ENCODE measurements at regions not wholly inside any gene's neighbourhood (a gene's known extent, or its start where the extent isn't known, plus 50 kb on each side); places are given as distances from the start of the nearest gene placed in this dataset.
A peak's percentile ranks its signal among the peaks of the same experiment; 100 is the strongest.
"Not testable (repeated sequence)": the region's sequence is repeated elsewhere in the genome, so short reads cannot be mapped to it uniquely, and the experiment has no call there.

- in situ Hi-C loops (cut with HindIII; ENCODE audit: low sequenced_read_pairs), result not testable (repeated sequence)
These were observed 70.2 kb downstream of the ZNF726 start for GRCh38 chr19:23984911-23985310.

DNA sequence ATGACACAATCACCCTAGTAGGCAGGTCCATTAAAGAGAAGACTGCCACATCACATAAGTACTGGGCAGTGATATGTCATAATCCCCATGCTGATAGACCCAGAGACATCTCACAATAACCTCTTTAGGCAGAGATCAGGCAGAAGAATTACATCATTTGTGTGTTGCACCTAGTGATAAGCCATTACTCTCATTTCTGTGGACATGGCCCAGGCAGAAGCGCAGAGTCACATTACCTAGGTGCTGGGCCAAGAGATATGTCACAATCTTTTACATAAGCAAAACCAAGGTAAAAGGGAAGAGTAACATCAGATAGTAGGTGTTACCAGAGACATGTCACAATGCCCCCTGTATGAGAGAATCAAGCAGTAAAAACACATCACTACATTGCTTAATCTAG, 71.9 kb downstream of the ZNF726 start:
- no peak overlapping the region for H3K4me3 ChIP-seq (ENCODE audit: low read depth, low read length)
- TF ChIP-seq, protein P1, sequence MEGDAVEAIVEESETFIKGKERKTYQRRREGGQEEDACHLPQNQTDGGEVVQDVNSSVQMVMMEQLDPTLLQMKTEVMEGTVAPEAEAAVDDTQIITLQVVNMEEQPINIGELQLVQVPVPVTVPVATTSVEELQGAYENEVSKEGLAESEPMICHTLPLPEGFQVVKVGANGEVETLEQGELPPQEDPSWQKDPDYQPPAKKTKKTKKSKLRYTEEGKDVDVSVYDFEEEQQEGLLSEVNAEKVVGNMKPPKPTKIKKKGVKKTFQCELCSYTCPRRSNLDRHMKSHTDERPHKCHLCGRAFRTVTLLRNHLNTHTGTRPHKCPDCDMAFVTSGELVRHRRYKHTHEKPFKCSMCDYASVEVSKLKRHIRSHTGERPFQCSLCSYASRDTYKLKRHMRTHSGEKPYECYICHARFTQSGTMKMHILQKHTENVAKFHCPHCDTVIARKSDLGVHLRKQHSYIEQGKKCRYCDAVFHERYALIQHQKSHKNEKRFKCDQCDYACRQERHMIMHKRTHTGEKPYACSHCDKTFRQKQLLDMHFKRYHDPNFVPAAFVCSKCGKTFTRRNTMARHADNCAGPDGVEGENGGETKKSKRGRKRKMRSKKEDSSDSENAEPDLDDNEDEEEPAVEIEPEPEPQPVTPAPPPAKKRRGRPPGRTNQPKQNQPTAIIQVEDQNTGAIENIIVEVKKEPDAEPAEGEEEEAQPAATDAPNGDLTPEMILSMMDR (IDR thresholded peaks at IDR 0.05; ENCODE audit: low read depth, low read length), result no peak
- no peak for DNase-seq (ENCODE audit: low read depth, low spot score)
- in situ Hi-C loops (cut with HindIII; ENCODE audit: low sequenced_read_pairs), result no loop called here

More at GRCh38 chr19:23984911-23985310, 70.2 kb downstream of the ZNF726 start:
- H3K4me3 ChIP-seq (ENCODE audit: low read depth, low read length); DNase-seq (ENCODE audit: low read depth, low spot score): not testable (repeated sequence)

DNA sequence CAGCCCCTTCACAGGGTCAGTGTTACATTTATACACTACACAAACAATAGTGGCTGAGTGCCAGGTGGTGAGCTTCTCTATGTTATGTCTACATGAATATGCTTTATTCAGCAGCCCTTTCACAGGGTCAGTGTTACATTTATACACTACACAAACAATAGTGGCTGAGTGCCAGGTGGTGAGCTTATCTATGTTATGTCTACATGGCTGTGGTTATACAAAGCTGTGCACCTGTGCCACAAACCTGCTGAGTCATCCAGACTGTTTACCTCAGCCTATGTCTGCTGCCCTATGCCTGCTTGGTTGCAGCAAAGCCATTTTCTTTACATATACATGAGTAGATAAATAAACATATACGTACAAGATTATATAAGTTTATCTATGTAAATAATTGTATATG, 76.5 kb downstream of the ZNF726 start:
- in situ Hi-C loops (cut with HindIII; ENCODE audit: low sequenced_read_pairs), result no loop called here
- DNase-seq (ENCODE audit: low read depth, low spot score), result no peak

GRCh38 chr19:23992348-23992747, 77.7 kb downstream of the ZNF726 start:
- in situ Hi-C loops (cut with HindIII; ENCODE audit: low sequenced_read_pairs), result no loop called here
- H3K4me3 ChIP-seq (ENCODE audit: low read depth, low read length), result no peak overlapping the region
- no peak for DNase-seq (ENCODE audit: low read depth, low spot score)
- TF ChIP-seq, protein P1 (IDR thresholded peaks at IDR 0.05; ENCODE audit: low read depth, low read length), result no peak

More for the DNA sequence above, 76.5 kb downstream of the ZNF726 start:
- TF ChIP-seq, protein P1 (IDR thresholded peaks at IDR 0.05; ENCODE audit: low read depth, low read length), result no peak
- no peak overlapping the region for H3K4me3 ChIP-seq (ENCODE audit: low read depth, low read length)

GRCh38 chr19:23993440-23993839, 78.8 kb downstream of the ZNF726 start:
- DNase-seq (ENCODE audit: low read depth, low spot score), result no peak
- no peak overlapping the region for H3K4me3 ChIP-seq (ENCODE audit: low read depth, low read length)
- in situ Hi-C loops (cut with HindIII; ENCODE audit: low sequenced_read_pairs), result no loop called here
- TF ChIP-seq, protein P1 (IDR thresholded peaks at IDR 0.05; ENCODE audit: low read depth, low read length), result no peak

DNA sequence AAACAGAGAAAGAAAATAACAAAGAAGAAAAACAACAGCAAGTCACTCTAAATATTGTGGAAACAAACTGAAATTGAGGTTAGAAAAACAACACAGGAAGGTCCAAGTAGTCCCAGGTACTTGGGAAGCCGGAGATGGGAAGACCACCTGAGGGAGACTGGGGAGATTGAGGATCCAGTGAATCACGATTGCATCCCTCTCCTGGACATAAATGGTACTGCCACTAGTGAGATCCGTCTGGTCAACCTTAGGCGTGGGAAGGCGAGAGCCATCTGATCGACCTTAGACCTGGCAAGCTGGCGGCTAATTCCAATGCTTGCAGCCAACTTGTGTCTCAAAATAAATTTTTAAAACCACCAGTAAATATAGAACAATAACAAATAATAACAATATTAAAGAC, 81.9 kb downstream of the ZNF726 start:
- H3K4me3 ChIP-seq (ENCODE audit: low read depth, low read length), result no peak overlapping the region
- TF ChIP-seq, protein P1 (IDR thresholded peaks at IDR 0.05; ENCODE audit: low read depth, low read length), result peak; percentile 30
- in situ Hi-C loops (cut with HindIII; ENCODE audit: low sequenced_read_pairs), result no loop called here
- DNase-seq (ENCODE audit: low read depth, low spot score), result no peak

DNA sequence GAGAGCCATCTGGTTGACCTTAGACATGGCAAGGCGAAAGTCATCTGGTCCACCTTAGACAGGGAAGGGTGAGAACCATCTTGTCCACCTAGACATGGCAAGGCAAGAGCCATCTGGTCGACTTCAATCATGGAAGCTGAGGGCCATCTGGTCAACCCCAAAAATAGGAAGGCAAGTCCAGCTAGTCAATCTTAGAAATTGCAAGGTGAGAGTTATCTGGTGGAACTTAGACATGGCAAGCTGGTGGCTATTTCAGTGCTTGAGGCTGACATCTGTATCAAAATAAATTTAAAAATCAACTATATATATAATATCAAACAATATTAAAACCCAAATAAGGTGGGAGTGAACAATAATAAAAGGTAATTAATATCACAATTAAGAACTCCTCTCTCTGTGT, 83.9 kb downstream of the ZNF726 start:
- in situ Hi-C loops (cut with HindIII; ENCODE audit: low sequenced_read_pairs), result no loop called here
- TF ChIP-seq, protein P1 (IDR thresholded peaks at IDR 0.05; ENCODE audit: low read depth, low read length), result no peak

More for the DNA sequence above, 83.9 kb downstream of the ZNF726 start:
- no peak overlapping the region for H3K4me3 ChIP-seq (ENCODE audit: low read depth, low read length)
- DNase-seq (ENCODE audit: low read depth, low spot score), result no peak

Measured in astrocyte of the spinal cord (primary cell).